H1 (cell line): ENCODE measurements at regions not wholly inside any gene's neighbourhood (a gene's known extent, or its start where the extent isn't known, plus 50 kb on each side); places are given as distances from the start of the nearest gene placed in this dataset.

Source experiments
- CBX8 ChIP-seq: fragments of 300-800, 300-1000 bp; sonication (generic); IDR thresholded peaks from 2 replicates; pipeline ENCODE4 v1.7.1; 2016; ENCODE audit warnings: low read depth, low read length, borderline replicate concordance
- CREB1 ChIP-seq: IDR thresholded peaks from 2 replicates; pipeline ENCODE4 v1.6.1; 2012; ENCODE audit warnings: inconsistent platforms
- GABPA ChIP-seq: IDR thresholded peaks from 2 replicates; pipeline ENCODE4 v1.6.1; 2011; ENCODE audit warnings: mild to moderate bottlenecking, low read length, moderate library complexity, borderline replicate concordance; ENCODE audit not compliant: insufficient read depth
- KDM5A ChIP-seq: fragments of 200-600 bp; IDR thresholded peaks from 2 replicates; pipeline ENCODE4 v1.7.1; 2012; ENCODE audit warnings: mild to moderate bottlenecking, low read length, inconsistent platforms, mixed read lengths
- RAD21 ChIP-seq, 2 experiments: IDR thresholded peaks in 1 of 2; conservative IDR thresholded peaks in 1 of 2; 2 replicates each; pipeline ENCODE4 v1.6.1; 2011; ENCODE audit warnings: low read depth in 2 of 2, low read length in 2 of 2, improper control_type of control experiment in 1 of 2, inconsistent platforms in 1 of 2, mild to moderate bottlenecking in 1 of 2, moderate library complexity in 1 of 2
- SIN3A ChIP-seq, 2 experiments: IDR thresholded peaks in 1 of 2; conservative IDR thresholded peaks in 1 of 2; 2 replicates each; pipeline ENCODE4 v1.6.1; 2011 to 2012; ENCODE audit warnings: low read length in 2 of 2, improper control_type of control experiment in 1 of 2, low read depth in 1 of 2, mild to moderate bottlenecking in 1 of 2

DNA sequence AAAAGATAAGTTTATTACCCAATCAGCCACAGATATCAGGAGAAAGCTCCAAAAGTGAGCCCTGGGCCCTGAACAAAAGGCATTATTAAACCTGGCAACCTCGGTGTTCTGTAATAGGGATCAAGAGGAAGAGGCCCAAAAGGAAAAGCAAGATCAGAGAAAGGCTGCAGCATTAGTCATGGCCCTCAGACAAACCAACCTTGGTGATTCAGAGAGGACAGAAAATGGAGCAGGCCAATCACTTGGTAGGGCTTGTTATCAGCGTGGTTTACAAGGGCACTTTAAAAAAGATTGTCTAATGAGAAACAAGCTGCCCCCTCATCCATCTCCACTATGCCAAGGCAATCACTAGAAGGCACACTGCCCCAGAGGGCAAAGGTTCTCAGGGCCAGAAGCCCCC, 75.7 kb downstream of the AGTR2 start (continued):
- TF ChIP-seq SIN3A (conservative IDR thresholded peaks at IDR 0.05 in 1 of 2, IDR thresholded peaks at IDR 0.05 in 1 of 2; ENCODE audit: low read depth in 1 of 2, low read length in 2 of 2) = no peak
- TF ChIP-seq KDM5A = no peak
- no peak for TF ChIP-seq GABPA
- TF ChIP-seq CREB1 = no peak
- TF ChIP-seq CBX8 = no peak
- no peak for TF ChIP-seq RAD21 (IDR thresholded peaks at IDR 0.05 in 1 of 2, conservative IDR thresholded peaks at IDR 0.05 in 1 of 2; ENCODE audit: low read depth in 2 of 2, low read length in 2 of 2)
